ENCODE measurements at regions not wholly inside any gene's neighbourhood (a gene's known extent, or its start where the extent isn't known, plus 50 kb on each side); places are given as distances from the start of the nearest gene placed in this dataset.

DNA sequence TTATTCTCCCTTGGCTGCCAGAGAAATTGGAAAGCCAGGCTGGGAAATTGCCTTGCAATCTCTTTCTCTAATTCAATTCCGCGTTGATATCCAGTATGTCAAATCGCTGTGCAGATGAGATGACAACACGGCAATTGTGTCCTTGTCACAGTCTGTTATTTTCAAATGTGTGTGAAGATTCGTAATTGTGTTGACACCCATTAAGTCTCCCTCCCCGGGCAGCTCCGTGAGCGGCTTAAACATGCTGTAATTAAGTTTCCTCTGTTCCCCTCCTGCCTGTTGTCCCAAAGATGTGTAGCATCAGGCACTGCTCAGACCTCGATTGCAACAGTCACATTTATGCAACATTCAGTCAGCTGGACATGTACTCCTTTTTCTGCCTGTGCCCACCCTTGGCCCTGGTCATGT, 209.5 kb downstream of the LPIN1 start:
- DNase-seq = no peak

DNA sequence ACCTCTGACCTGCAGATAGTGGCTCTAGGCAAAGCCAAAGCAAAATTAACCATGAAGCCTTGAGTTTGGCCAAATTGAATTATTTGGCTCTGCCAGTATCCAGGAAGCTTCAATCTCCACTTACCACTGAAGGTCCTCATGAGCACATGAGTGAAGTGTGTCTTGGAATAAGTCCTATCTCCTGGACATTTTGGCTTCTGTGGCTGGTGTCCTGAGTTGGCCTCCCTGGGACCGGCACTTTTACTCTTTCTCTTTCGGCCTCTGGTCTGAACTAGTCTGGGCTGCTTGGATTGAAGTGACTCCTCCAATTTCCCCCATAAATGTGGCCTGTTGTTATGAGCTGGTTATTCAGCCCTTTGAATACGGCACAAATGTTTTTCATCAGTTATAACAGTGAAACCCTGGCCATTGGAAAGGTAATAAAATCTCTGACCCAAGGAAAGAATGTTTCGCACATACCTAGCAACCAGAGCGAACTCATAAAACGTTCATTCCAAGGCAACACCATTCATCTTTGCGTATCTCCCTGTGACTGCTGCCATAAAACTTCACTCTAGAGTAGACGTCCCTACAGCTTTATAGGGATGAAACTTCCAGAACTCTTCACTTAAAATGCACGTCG, 216.4 kb downstream of the LPIN1 start:
- no peak for DNase-seq

DNA sequence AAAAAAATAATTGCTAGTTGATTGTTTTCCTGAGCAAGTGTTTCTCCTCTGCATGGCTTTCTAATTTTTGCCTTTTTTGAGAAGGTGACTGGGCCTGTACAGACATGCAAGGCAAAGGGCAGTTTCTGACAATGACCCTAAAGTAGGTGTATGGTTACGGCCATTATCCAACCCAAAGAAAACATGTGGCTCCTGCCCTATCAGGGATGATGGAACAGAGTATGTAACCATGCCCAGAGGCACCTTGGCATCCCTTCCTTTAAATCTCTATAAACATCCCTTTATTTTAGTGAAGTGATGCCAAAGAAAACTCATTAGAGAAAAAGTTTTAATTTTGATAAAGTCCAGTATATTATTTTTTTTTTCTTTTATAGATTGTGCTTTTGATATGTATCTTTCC, 217.5 kb downstream of the LPIN1 start:
- DNase-seq = no peak

DNA sequence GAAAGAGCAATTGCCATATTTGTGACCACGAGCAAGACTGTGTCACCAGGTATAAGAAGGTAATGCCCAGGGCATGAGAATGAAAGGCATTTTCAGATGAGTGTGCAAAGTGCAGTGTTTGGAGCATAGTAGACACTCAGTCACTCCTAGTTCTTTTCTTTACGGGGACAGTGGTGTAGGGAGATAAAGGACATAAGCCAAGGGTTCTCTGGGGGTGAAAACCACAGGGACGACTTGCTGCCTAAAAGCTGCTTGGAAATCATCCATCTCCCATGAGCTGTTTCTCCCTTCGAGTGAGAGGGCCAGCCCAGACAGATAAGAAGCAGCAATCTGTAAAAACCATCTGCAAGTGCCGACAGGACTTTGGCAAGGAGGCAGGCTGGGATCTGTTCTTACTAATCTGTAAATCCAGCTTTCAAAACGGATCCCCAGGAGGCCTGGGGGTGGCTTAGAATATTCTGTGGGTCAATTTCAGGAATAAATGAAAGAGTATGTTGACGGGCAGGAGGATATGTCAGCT, 221.6 kb downstream of the LPIN1 start:
- DNase-seq = no peak

DNA sequence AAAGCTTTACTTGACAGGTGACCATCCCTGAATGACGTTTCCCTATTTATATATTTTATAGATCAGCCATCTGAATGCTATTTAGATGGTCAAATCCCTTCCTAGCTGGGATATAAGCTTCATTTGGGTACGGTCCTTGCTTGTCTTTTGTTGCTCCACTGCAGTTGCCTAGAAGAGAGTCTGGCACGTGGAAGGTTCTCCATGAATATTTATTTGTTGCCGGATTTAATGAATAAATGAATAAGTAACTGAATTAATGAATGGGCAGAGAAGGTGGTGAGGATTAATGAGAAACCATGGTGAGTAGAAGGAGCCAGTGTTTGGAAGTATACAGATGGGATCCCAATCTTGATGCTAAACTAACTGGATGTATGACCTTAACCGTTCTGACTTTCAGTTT, 222.1 kb downstream of the LPIN1 start:
- DNase-seq = no peak

DNA sequence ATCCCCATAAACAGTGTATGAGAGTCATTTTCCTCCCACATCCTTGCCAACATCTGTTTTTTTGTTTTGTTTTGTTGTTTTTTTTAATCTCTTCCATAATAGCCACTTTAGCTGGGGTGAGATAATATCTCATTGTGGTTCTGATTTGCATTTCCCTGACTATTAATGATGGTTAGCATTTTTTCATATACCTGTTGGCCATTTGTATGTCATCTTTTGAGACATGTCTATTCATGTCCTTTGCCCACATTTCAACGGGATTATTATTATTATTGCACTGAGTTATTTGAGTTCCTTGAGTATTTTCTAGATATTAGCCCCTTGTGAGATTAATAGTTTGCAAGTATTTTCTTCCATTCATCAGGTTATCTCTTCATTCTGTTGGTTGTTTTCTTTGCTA, 223.3 kb downstream of the LPIN1 start:
- DNase-seq = no peak

DNA sequence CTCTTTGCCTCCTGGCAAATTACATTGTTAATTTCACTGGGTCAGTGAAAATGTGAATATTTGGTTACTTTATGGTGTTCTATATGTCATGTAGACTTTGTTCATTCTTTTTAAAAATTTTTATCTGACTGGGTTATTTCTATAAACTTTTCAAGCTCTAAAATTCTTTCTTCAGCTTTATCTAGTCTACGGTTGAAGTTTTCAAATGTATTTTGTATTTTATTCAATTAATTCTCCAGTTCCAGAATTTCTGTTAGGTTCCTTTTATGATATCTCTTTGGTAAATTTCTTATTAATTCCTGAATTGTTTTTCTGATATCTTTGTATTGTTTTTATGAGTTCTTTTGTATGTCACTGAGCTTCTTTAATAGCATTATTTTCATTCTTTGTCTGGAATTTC, 228.1 kb downstream of the LPIN1 start:
- no peak for DNase-seq

DNA sequence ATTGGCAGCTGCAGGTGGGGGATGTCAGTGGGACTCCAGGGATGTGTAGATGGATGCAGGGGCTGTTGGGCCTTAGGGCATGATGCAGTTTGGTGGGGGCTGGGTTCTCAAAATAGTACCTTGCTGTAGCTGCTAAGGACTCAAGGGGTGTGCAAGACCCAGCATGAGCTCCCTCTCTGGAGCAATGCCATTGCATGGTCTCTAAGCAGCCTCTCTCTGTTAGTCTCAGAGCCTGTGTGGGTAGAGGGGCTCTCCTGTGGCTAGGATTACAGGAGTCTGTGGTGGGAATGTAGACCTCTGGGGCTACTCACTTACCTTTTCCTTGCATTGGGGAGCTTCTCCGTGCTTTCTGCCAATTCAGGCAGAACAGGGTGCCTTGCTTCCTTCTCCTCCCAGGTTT, 228.9 kb downstream of the LPIN1 start:
- no peak for DNase-seq

DNA sequence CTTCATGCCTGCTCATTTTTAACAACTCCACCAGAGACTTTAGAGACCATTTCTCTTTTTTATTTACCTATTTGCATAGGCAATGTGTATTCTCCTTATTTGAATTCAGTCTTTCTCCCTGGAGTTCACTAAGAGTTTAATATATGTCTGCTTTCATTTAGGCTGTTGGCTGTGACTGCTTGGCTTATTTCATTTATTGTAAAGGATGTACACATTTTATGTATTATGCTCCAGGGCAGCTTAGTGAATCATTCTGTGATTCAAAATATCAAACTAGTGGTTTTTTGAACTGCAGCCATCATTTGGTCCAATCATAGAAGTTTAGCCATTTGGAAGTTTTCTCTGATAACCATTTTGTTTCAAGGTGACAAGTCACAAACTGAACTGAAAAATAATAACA, 229.6 kb downstream of the LPIN1 start:
- DNase-seq = no peak

DNA sequence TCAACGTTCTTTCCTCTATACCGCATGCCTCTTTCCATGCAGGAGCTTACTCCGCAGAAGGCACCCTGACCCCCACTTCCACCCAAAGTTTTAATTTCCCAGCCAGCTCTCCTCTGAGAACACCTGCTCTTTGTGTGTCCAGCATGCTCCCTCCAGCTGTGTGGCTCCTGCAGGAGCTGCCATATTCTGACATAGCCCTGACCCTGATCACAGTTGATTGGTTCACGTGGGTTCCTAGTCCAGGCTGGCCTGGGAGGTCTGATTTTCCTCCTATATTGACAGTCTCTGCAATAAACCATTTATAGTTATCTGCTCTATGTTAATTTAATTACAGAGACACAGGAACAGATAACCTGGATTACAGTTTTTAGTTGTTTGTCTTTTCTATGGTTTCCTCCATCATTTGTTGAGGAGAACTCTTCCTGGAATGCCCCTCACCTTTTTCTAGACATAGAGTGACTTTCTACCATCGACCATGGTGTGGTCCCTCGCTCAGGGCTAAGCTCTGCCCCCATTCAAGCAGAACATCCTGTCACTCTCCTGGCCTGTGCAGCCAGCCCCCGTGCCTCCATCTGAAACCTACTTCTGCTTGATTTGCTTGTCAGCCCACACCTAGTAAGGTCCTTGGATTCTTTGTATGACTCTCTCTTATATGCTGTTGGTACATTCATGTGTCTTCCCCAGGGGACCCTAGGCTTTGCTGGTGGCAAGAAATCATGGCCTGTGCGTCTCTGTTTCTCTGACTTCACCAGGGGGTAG, 231.5 kb downstream of the LPIN1 start:
- DNase-seq = no peak

DNA sequence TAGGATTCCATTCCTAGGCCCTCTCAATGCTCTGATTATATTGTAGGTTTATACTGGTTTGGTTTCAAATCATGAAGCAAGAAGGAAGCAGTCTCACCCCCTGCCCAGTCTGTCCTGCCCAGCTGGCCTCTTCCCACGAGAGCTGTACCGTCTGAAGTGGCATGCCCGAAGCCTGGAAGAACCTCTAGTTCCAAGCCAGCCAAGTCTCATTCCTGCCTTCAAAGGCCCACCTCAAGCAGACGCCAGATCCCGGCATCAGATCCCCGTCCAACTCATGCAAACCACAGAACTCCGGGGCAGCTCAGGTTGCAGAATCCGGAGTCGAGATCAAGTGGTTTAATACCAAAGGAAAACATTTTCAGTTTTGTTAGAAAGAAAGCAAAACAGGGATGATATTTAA, 234.4 kb downstream of the LPIN1 start:
- DNase-seq = no peak

DNA sequence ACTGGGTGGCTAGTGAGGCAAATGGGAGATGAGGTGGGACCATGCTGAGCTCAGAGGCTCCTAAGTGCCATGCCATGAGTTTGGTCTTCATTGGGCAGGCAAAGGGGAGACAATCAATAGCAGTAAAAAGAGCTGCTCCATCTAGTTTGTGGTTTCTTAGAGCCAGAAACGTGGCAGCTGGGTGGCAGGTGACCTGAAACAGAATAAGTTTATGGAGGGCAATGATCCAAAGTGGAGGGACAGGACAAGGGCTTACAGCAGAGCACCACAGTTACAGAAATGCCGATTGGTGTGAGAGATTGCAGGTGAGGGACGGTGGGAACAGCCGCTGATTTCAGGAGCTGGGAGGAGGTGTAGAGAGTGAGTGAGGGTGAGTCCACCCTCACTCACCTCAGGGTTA, 237.0 kb downstream of the LPIN1 start:
- DNase-seq = no peak

DNA sequence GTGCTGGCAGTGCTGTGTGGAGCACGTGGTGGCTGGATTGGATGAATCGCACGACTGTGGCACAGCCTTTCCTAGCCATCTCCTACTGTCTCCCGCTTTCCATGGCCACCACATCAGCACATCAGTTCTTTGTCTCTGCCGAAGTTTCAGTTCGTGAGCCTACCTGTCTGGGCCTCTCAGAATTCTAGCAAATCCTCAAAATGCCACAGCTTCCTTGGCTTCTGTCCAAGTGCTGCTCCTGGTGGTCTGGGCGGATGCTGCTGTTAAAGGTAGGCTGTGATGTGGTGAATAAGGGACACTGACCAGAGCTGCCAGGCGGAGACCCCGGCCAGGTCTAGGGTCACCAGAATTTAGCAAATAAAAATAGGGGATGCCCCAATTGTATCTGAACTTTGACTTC, 237.4 kb downstream of the LPIN1 start:
- no peak for DNase-seq

DNA sequence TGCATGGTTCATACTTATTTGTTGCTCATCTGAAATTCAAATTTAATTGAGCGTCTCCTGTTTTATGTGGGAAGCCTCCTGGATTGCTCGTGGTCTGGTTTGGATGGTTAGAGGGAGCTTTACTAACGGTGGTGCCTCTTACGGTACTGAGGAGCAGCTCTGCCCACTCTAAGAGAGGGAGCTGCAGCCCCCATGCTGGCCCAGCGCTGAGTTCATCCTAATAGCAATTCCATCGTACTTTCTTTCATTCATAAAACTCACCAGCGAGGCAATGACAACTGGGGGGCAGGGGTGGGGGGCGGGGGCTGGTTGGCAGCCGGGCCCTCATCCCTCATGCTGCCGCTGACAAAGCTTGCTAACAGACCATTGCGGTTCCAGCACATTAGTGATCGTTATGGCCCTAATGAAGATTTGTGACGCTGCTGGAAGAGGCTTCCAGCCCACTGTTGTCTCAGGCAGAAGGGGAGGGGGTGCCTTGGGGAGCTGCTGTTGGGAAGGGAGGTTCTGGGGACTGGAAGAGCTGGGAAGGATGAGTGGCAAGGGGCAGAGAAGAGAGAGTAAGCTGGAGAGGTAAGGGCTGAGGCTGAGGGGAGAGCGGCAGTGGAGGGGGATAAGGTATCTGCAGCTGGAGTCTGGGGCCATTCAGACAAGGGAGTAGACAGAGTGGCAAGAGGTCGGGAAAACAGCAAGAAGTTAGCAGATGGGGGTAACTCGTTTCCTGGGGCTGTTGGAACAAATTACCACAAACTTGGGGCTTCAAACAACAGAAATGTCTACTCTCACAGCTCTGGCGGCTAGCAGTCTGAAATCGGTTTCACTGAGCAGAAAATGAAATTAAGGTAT, 238.1 kb downstream of the LPIN1 start:
- no peak for DNase-seq

DNA sequence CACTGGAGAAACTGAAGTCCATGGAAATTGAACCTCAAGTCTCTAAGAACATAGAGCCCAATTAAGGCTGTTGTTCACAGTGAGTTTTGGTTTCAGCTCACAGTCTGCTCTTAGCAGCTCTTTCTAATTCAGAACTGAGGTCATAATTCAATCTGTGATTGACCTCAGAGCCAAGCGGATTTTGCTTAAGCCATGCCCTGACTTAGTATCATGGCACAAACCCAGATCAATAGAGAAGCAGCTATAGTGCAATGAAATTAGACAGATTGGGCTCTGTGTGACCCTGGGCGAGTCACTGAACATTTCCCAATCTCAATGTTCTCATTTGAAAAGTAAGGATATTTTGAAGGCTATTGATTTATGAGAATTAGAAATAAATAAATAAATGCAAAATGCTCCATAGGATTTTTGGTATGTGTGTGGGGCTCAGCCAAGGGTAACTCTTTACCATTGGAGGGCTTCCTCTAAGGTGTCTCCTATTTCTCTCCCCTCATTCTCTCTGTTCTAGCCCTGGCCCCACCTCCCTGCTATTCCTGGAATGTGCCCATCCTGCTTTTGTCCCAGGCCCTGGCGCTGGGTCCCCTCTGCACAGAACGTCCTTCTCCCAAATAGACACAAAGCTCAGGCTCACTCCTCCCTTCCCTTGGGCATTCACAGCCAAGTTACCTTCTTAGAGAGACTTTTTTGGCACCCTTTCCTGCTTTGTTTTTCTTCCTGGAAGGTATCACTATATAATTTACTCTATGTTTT, 239.6 kb downstream of the LPIN1 start:
- DNase-seq = no peak

DNA sequence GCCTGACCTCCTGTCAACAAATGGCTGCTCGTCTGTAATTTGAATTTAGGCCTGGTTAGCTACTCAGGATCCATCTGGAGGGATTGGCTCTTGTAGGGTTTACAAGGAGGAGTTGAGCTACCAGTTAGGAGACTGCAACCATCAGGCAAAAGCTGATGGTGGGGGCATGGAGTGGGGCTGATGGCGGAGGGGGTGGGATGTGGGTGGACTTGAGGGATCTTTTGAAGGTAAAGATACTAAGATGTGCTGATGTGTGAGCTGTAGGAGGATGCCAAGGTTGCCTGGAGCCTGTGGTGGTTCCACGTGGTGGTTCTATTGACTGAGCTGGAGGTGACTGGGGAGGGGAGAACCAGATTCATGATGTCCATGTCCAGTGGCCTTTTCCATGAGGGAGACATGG, 240.7 kb downstream of the LPIN1 start:
- no peak for DNase-seq

DNA sequence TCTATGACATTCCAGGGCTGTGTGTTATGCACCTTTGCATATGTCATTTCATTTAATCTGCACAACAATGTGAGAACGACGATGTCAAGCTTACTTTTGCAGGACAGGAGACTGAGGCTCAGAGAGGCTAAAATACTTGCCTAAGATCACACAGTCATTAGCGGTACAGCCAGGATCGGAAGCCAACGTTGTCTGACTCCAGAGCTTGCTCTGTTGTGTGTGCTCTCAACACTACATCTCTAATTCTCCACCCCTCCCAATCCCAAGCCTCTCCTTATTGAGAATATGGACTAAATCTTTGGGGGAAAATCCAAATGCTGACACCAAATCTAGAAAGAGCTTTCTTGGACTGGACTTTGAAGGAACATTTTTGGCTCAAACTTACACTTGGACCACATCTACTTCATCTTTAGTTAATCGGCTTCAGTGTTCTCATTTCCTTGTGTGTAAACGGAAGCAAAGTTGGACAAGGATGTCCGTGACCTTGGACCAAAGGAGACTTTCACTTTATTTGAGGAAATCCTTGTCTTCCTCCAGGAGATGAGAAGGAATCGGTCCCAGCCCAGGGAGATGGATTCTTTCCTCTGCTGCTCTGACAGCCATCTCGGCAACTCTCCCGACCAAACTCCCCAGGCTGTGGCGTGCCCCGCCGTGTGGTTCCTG, 242.4 kb downstream of the LPIN1 start:
- DNase-seq = no peak

DNA sequence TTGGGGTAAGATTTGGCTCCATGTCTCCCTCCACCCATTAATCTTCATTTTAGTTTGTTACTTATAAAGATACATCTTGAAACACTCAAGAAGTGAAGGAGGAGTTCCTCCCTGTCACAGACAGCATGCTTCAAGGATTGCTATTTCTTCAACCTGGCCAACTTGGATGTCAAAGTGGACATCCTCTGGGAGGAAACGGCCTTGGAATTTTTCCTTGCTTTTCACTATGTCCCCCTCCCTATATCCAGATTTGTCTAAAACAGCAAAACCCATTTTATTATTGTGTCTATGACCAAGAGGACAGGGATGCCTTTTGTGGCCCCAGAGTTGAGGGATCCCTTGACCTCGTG, 242.9 kb downstream of the LPIN1 start:
- no peak for DNase-seq

DNA sequence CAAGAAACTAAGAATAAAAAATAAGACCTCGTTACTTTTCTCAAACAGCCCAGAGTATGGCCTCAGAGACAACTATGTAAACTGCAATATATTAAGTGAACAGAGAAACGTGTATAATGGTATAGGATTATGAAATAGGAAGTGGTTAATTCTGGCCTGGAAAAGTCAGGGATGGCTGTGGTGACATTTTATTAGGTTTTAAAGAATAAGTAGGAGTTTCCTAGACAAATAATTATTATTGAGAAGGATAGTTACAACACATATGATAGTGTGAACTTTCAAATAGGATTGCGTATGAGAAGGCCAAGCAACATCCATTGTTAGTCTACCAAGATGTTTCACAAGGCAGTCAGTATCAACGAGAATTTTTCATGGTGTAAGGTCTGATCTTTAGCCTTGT, 244.1 kb downstream of the LPIN1 start:
- no peak for DNase-seq

DNA sequence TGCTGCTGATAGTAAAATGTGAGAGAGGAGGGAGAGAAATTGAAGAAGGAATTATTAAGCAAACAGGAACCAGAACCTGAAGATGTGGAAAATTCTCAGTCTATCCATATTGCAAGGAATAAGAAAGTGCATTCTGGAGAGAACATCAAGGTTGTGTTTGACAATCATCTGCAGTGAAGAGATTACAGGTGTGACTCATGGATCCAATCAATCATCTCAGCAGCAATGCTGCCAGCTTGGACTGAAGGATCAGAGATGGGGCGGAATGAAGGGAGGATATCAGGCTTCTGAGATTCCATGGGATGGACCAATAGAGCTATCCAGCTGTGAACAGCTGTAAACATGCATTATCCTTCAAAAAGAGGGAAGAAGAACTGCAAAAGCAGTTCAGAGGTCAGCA, 247.3 kb downstream of the LPIN1 start:
- DNase-seq = no peak

DNA sequence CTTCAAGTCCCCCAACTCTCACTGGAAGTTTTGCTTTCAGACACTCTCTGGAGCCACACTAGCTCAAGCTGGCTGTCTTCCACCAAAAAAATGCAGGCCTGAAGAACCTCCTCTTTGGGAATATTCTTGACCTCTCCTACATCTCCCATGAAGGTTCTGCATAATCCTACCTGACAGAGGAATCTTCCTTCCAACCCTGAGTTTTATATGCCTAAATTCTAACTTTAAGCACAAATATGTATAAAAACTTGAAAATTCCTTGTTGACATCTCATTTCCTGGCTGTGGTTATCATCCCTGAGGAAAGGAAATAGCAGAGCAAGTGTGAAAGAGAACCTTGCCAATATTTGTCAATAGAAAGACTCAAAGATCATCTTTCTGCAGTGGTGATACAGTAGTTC, 249.0 kb downstream of the LPIN1 start:
- no peak for DNase-seq

DNA sequence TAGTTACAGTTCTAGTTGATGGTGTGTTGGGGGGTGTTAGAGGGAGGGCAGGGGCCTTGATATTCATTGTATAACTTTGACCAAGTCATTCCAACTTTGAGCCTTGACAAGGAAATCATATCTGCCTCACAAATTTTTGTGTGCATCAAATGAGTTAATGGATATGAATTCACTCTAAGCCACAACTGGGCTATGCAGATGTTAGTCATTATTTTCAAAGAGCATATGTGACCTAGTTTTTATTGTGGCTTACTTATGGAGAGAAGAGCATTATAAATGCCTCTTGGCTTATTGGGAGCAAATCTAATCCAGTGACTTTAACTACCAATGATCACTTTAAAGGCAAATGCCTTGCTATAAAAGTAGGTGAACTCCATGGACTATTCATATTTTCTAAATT, 250.2 kb downstream of the LPIN1 start:
- DNase-seq = no peak

DNA sequence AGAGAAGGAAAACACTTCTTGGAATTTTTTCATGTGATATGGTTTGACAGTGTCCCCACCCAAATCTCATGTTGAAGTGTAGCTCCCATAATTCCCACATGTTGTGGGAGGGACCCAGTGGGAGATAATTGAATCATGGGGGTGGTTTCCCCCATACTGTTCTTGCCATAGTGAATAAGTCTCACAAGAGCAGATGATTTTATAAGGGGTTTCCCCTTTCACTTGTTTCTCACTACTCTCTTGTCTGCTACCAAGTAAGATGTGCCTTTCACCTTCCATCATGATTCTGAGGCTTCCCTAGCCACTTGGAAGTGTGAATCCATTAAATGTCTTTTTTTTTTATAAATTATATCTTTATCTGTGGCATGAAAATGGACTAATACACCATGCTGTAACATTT, 250.7 kb downstream of the LPIN1 start:
- DNase-seq = no peak
